ENCODE measurements at regions not wholly inside any gene's neighbourhood (a gene's known extent, or its start where the extent isn't known, plus 50 kb on each side); places are given as distances from the start of the nearest gene placed in this dataset.

DNA sequence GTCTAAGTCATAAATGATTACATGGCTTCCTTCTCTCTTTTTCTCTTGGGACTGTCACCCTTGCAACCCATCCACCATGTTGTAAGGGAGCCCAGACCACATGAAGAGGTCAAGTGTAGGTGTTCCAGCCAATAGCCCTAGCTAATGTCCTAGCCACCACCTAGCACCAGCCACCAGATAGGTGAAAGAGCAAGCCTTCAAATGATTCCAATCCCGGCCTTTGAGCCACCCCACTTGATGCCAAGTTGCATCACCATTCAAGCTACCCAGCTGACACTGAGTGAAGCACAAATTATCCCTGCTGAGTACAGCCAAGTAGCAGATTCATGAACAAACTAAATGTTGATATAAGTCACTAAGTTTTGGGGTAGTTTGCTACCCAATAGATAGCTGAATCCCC is 274.3 kb downstream of the BCOR start:
- Histone ChIP-seq H3K9me2 (ENCODE audit: insufficient read depth, low read length) (no peaks in the 10 kb centered on the region), H3F3A (ENCODE audit: insufficient read depth, low read length, poor library complexity, severe bottlenecking) (no peaks in the 10 kb centered on the region), H4K20me1 (ENCODE audit: insufficient read depth) (no peaks in the 10 kb centered on the region), H3K79me2 (replicated peaks; ENCODE audit: insufficient read depth, low read length) (no peaks in the 10 kb centered on the region), H3K4me2 (ENCODE audit: low read length) (no peak overlapping the region), H3K4me3 (ENCODE audit: low read length) (no peak overlapping the region), H3K27me3 (ENCODE audit: insufficient read depth, low read depth, low read length) (no peaks in the 10 kb centered on the region), H3K9me3 (ENCODE audit: low read length) (no peaks in the 10 kb centered on the region), H2AFZ (ENCODE audit: low read depth, low read length) (no peak overlapping the region), H3K9ac (ENCODE audit: low read length) (no peak overlapping the region), H3K36me3 (ENCODE audit: insufficient read depth, low read length) (no peaks in the 10 kb centered on the region), H3K27ac (ENCODE audit: low read length) (no peak overlapping the region)
- TF ChIP-seq, protein P1, sequence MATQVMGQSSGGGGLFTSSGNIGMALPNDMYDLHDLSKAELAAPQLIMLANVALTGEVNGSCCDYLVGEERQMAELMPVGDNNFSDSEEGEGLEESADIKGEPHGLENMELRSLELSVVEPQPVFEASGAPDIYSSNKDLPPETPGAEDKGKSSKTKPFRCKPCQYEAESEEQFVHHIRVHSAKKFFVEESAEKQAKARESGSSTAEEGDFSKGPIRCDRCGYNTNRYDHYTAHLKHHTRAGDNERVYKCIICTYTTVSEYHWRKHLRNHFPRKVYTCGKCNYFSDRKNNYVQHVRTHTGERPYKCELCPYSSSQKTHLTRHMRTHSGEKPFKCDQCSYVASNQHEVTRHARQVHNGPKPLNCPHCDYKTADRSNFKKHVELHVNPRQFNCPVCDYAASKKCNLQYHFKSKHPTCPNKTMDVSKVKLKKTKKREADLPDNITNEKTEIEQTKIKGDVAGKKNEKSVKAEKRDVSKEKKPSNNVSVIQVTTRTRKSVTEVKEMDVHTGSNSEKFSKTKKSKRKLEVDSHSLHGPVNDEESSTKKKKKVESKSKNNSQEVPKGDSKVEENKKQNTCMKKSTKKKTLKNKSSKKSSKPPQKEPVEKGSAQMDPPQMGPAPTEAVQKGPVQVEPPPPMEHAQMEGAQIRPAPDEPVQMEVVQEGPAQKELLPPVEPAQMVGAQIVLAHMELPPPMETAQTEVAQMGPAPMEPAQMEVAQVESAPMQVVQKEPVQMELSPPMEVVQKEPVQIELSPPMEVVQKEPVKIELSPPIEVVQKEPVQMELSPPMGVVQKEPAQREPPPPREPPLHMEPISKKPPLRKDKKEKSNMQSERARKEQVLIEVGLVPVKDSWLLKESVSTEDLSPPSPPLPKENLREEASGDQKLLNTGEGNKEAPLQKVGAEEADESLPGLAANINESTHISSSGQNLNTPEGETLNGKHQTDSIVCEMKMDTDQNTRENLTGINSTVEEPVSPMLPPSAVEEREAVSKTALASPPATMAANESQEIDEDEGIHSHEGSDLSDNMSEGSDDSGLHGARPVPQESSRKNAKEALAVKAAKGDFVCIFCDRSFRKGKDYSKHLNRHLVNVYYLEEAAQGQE (IDR thresholded peaks at IDR 0.05; ENCODE audit: borderline replicate concordance): no peak
- no peak for TF ChIP-seq EZH2 (IDR thresholded peaks at IDR 0.05; ENCODE audit: borderline replicate concordance, insufficient read depth, low read length, poor library complexity, severe bottlenecking)
- TF ChIP-seq EP300 (conservative IDR thresholded peaks at IDR 0.05; ENCODE audit: poor library complexity, severe bottlenecking): no peak
- TF ChIP-seq MXI1 (conservative IDR thresholded peaks at IDR 0.05; ENCODE audit: poor library complexity, severe bottlenecking): no peak
- no peak for TF ChIP-seq POLR2AphosphoS5 (IDR thresholded peaks at IDR 0.05)
- no peak for TF ChIP-seq SMC3 (conservative IDR thresholded peaks at IDR 0.05; ENCODE audit: poor library complexity)
- no peak for TF ChIP-seq TAF1 (IDR thresholded peaks at IDR 0.05; ENCODE audit: low read depth)
- TF ChIP-seq, protein P2, sequence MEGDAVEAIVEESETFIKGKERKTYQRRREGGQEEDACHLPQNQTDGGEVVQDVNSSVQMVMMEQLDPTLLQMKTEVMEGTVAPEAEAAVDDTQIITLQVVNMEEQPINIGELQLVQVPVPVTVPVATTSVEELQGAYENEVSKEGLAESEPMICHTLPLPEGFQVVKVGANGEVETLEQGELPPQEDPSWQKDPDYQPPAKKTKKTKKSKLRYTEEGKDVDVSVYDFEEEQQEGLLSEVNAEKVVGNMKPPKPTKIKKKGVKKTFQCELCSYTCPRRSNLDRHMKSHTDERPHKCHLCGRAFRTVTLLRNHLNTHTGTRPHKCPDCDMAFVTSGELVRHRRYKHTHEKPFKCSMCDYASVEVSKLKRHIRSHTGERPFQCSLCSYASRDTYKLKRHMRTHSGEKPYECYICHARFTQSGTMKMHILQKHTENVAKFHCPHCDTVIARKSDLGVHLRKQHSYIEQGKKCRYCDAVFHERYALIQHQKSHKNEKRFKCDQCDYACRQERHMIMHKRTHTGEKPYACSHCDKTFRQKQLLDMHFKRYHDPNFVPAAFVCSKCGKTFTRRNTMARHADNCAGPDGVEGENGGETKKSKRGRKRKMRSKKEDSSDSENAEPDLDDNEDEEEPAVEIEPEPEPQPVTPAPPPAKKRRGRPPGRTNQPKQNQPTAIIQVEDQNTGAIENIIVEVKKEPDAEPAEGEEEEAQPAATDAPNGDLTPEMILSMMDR (IDR thresholded peaks at IDR 0.05; ENCODE audit: poor library complexity, severe bottlenecking): no peak
- no peak for TF ChIP-seq RAD21 (conservative IDR thresholded peaks at IDR 0.05)

DNA sequence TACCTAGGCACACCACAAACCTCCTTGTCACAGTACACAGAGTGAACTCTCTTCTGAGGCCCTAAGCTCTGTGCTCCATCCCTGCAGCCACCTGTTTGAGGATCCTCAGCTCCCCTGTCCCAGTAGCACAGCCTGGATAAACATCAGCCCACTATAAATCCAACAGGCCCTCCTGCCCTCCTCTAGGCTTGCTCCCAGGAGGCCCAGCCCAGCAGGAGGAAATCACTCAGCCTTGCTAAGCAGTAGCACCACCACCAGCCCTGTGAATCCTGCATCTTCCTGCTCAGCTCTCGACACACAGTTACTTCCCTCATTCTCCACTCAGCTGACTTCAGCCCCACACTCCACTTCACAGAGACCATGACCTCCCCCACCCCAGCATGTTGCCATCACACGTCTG is 273.9 kb downstream of the BCOR start:
- H3K27ac ChIP-seq (ENCODE audit: low read length): no peak overlapping the region
- H3K36me3 ChIP-seq (ENCODE audit: insufficient read depth, low read length): no peaks in the 10 kb centered on the region
- no peak overlapping the region for H3K4me2 ChIP-seq (ENCODE audit: low read length)
- no peaks in the 10 kb centered on the region for H3F3A ChIP-seq (ENCODE audit: insufficient read depth, low read length, poor library complexity, severe bottlenecking)
- H3K79me2 ChIP-seq (replicated peaks; ENCODE audit: insufficient read depth, low read length): no peaks in the 10 kb centered on the region
- H2AFZ ChIP-seq (ENCODE audit: low read depth, low read length): no peak overlapping the region
- no peaks in the 10 kb centered on the region for H3K9me2 ChIP-seq (ENCODE audit: insufficient read depth, low read length)
- no peak overlapping the region for H3K9ac ChIP-seq (ENCODE audit: low read length)
- H4K20me1 ChIP-seq (ENCODE audit: insufficient read depth): no peaks in the 10 kb centered on the region
- H3K27me3 ChIP-seq (ENCODE audit: insufficient read depth, low read depth, low read length): no peaks in the 10 kb centered on the region
- no peak overlapping the region for H3K4me3 ChIP-seq (ENCODE audit: low read length)
- TF ChIP-seq SMC3 (conservative IDR thresholded peaks at IDR 0.05; ENCODE audit: poor library complexity) (no peak), RAD21 (conservative IDR thresholded peaks at IDR 0.05) (no peak)
- TF ChIP-seq, protein P2 (IDR thresholded peaks at IDR 0.05; ENCODE audit: poor library complexity, severe bottlenecking): no peak
- H3K9me3 ChIP-seq (ENCODE audit: low read length): no peaks in the 10 kb centered on the region
